G401.6 (cell line): ENCODE measurements at regions not wholly inside any gene's neighbourhood (a gene's known extent, or its start where the extent isn't known, plus 50 kb on each side); places are given as distances from the start of the nearest gene placed in this dataset.

Experiments
- FAIRE-seq: peaks from 2 replicates; lab custom pipeline; 2012; peaks lifted over from hg19 to GRCh38; lab: Jason Lieb, UNC

DNA sequence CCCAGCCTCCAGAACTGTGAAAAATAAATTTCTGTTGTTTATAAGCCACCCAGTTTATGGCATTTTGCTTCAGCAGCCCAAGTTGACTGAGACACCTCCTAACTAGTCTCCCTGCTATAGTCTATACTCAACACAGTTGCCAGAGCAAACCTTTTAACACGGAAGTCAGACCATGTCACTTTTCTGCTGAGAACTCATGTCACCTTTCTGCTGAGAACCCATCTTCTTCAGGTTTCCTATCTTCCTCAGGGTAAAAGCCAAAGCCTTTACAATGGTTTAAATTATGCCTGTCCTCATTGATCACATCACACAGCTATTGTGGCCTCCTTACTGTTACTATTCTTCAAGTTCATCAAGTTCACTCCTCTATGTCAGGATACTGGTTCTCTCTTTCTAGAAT is 74.3 kb upstream of the SOX6 start:
- FAIRE-seq, result no peak

DNA sequence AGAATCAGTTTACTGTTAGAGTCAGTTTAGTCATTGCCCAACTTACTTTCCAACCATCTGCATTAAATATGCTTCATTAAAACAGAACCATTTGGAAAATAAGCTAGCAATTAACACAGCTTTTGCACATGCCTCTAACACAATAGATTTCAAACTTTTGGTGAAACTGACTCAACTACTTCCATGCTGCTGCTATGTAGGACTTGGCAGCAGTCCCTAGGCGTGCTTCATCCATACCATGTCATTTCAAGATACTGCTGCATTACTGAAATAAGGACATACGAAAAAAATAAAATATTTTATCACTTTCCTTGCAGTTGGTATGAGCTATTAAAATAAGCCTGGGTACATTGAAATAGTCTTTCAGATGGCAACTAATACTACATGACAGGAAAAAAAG is 65.5 kb upstream of the SOX6 start:
- FAIRE-seq, result no peak

DNA sequence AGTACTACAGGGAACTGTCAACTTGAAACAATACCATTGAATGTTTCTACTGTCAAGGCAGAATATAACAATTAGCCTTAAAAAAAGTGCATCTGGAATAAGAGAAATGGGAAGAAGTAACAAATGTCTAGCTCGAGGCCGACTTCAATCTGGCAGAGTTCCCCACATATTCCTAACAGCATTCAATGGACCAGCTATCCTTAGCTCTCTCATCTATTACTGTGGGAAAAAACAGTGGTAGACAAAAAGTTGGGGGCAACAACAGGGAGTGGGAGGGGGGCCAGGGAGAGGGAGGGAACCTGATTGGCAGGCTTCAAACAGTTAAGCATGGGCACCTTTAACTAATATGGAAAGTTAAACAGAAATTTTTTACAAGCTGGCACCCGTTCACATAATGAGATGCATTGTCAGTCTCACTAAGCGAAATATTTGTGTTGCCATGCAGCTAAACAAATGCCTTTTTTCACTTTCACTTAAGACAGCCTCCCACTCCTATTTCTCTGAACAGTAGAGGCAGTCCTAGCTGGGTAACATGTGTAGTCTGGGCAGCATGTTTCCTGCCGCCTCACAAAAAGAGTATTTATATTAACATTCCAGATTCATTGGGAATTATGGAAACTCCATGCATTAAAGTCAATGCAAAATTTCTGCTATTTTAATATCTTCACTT is 62.2 kb upstream of the SOX6 start:
- no peak for FAIRE-seq

DNA sequence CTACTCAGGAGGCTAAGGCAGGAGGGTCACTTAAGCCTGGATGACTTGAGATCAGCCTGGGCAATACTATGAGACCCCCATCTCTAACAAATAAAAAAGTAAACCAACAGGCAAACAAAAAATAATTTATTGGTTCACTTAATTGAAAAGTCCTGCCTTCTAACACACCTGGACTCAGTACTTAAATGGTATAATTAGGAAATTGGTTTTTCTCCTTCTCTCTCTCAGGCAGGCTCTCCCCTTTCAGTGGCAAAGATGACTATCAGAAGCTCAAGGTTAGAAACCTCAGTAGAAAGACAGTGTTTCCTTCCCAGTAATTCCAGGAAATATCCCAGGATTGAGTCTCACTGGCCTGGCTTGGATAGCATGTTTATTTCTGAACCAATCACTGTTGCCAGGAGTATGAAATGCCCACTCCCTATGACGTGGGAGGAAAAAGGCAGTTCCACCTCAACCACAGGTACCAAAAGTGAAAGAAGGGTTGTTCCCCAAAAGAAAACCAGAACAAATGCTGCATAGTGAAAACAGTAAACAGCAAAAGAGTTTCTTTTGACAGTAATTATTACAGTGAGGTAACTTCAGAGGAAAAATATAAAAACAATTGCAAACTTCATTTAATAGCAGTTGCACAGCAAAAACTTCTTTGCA is 56.3 kb upstream of the SOX6 start:
- no peak for FAIRE-seq

DNA sequence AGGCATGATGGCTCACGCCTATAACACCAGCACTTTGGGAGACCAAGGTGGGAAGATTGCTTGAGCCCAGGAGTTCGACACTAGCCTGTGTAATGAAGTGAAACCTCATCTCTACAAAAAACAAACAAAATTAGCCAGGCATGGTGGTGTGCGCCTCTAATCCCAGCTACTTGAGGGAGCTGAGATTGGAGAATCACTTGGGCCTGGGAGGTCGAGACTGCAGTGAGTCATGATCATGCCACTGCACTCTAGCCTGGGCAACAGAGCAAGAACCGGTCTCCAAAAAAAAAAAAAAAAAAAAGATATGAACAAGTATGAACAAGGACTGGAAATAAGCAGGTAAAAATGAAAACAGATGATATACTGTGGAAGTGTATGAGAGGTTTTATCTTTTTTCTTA is 54.1 kb upstream of the SOX6 start:
- no peak for FAIRE-seq

DNA sequence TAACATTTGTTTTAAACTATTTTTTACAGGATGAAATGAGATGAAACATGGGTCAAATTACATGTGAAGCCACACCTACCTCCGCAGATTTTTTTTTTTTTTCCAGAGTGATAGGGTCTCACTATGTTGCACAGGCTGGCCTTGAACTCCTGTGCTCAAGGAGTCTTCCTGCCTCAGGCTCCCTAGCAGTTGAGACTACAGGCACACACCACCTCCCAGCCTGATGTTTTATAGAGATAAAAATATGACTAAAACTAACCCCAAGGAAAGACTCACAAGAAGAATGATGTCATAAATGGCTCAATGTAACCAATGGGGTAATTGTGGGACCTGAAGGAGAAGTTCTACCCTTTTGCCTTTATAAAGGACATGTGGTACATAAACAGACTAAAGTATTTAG is 52.3 kb upstream of the SOX6 start:
- FAIRE-seq, result no peak

DNA sequence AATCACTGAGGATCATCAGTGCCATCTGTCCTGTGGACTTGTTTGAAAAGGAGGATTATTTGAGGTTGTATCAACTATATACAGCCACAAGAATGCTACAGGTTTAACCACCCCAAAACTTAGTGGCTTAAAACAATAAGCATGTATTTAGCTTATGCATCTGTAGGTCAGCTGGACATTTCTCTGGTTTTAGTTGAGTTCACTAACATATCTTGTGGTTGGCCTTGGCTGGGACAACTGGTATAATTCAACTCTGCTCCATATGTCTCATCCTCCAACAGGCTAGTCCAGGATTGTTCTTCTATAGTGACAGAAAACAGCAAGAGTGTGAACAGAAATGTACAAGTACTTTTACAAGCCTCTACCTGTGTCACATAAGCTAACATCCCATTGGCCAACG is 49.9 kb upstream of the SOX6 start:
- no peak for FAIRE-seq
